K562 (cell line): ENCODE measurements at regions not wholly inside any gene's neighbourhood (a gene's known extent, or its start where the extent isn't known, plus 50 kb on each side); places are given as distances from the start of the nearest gene placed in this dataset.

Source experiments
- ATAC-seq: fragments of 200-7000 bp; cut with Tn5 transposase; 3 replicates; pipeline ENCODE4 v1.9.1; 2020; ENCODE audit warnings: moderate library complexity
- BruUV-seq: library from RNA; stranded (reverse); fragments of 400-500 nt; replicated peaks from 2 replicates; lab custom pipeline; 2021; lab: Mats Ljungman, UMichigan
- CTCF ChIA-PET: fragments of 300-600 bp; formaldehyde crosslinking; extraction: SDS; loops from one replicate; lab custom pipeline; 2021; ENCODE audit warnings: low intra/inter-chr PET ratio; lab: Yijun Ruan, JAX
- POLR2A ChIA-PET: fragments of 300-600, 350-650 bp; sonication (Branson Sonifier 250); formaldehyde crosslinking; extraction: SDS; loops from one replicate; lab custom pipeline; 2021; ENCODE audit warnings: antibody characterized with exemption, inconsistent platforms; lab: Yijun Ruan, JAX
- DNase-seq, 4 experiments: peaks; one replicate each; pipeline versions ENCODE4 v3.0.0 to v3.0.0-alpha.2; 2011 to 2018; ENCODE audit warnings: low spot score in 3 of 4, mixed read lengths in 3 of 4; ENCODE audit errors: extremely low read depth in 1 of 4
- FAIRE-seq: peaks from 2 replicates; lab custom pipeline; 2011; peaks lifted over from hg19 to GRCh38; lab: Jason Lieb, UNC
- H2AFZ ChIP-seq: 2 replicates; pipeline ENCODE4 v1.6.0; 2011; ENCODE audit warnings: low read depth, low read length, control low read depth, inconsistent platforms
- H3K27ac ChIP-seq: fragments of 200-600 bp; 3 replicates; pipeline ENCODE4 v1.8.0; 2011; ENCODE audit warnings: low read depth, mild to moderate bottlenecking, control low read depth, inconsistent platforms, low read length, moderate library complexity, mixed read lengths; ENCODE audit errors: extremely low read depth
- H3K27me3 ChIP-seq, 2 experiments: fragments of 300-600 bp in 1 of 2; 2 replicates in 1 of 2; 3 replicates in 1 of 2; pipeline versions ENCODE4 v1.6.0 to v1.8.0; 2011; ENCODE audit warnings: inconsistent platforms in 2 of 2, low read length in 2 of 2, mild to moderate bottlenecking in 1 of 2, mixed read lengths in 1 of 2, moderate library complexity in 1 of 2; ENCODE audit not compliant: control insufficient read depth in 2 of 2, insufficient read depth in 2 of 2
- H3K36me3 ChIP-seq: fragments of 300-600 bp; 3 replicates; pipeline ENCODE4 v1.8.0; 2011; ENCODE audit warnings: mild to moderate bottlenecking, low read length, inconsistent platforms; ENCODE audit not compliant: control insufficient read depth, insufficient read depth
- H3K4me1 ChIP-seq, 2 experiments: fragments of 200-600 bp in 1 of 2; replicated peaks in 1 of 2; 2 replicates in 1 of 2; 3 replicates in 1 of 2; pipeline versions ENCODE4 v1.5.1 to v1.8.0; 2011; ENCODE audit warnings: inconsistent platforms in 2 of 2, low read length in 2 of 2, mild to moderate bottlenecking in 1 of 2, mixed read lengths in 1 of 2, moderate library complexity in 1 of 2; ENCODE audit not compliant: control insufficient read depth in 2 of 2, insufficient read depth in 2 of 2
- H3K4me2 ChIP-seq: 2 replicates; pipeline ENCODE4 v1.6.1; 2011; ENCODE audit warnings: low read length, control low read depth, inconsistent platforms, mixed read lengths; ENCODE audit not compliant: insufficient read depth
- H3K4me3 ChIP-seq: fragments of 200-600 bp; sonication (generic), shearing (Covaris generic); 2 replicates; pipeline ENCODE4 v1.5.1; 2016; ENCODE audit warnings: control low read depth, inconsistent platforms
- H3K79me2 ChIP-seq: fragments of 200-600 bp; 3 replicates; pipeline ENCODE4 v1.8.0; 2011; ENCODE audit warnings: low read length, inconsistent platforms; ENCODE audit not compliant: control insufficient read depth, insufficient read depth
- H3K9ac ChIP-seq, 2 experiments: 2 replicates each; pipeline versions ENCODE4 v1.6.0 to v1.6.1; 2011; ENCODE audit warnings: low read depth in 2 of 2, low read length in 2 of 2, control low read depth in 1 of 2, inconsistent platforms in 1 of 2, mild to moderate bottlenecking in 1 of 2, mixed read lengths in 1 of 2; ENCODE audit not compliant: insufficient read depth in 1 of 2
- H3K9me1 ChIP-seq: one replicate; pipeline ENCODE4 v1.6.0; 2011; ENCODE audit warnings: inconsistent platforms, mild to moderate bottlenecking, low read length, moderate library complexity; ENCODE audit not compliant: control insufficient read depth, insufficient read depth
- H3K9me3 ChIP-seq: replicated peaks from 2 replicates; pipeline ENCODE4 v1.5.1; 2011; ENCODE audit warnings: low read depth, low read length, inconsistent platforms; ENCODE audit not compliant: control insufficient read depth, insufficient read depth
- H4K20me1 ChIP-seq: replicated peaks from 2 replicates; pipeline ENCODE4 v1.6.1; 2011; ENCODE audit warnings: low read length, inconsistent platforms, mixed read lengths; ENCODE audit not compliant: control insufficient read depth, insufficient read depth
- CBX5 ChIP-seq: IDR thresholded peaks from 2 replicates; pipeline ENCODE4 v1.6.1; 2014; ENCODE audit warnings: low read depth, borderline replicate concordance
- DEAF1 ChIP-seq: fragments of 450-650 bp; formaldehyde crosslinking; IDR thresholded peaks from 2 replicates; pipeline ENCODE4 v1.4.0; 2020; ENCODE audit warnings: mild to moderate bottlenecking, moderate library complexity
- HES1 ChIP-seq: fragments of 450-650 bp; IDR thresholded peaks from 2 replicates; pipeline ENCODE4 v1.6.1; 2016; ENCODE audit warnings: low read depth, mild to moderate bottlenecking, moderate library complexity
- HNRNPLL ChIP-seq: fragments of 200-400 bp; formaldehyde crosslinking; IDR thresholded peaks from 2 replicates; pipeline ENCODE4 v1.6.1; 2017; ENCODE audit warnings: low read length, low read depth, mild to moderate bottlenecking; ENCODE audit not compliant: poor library complexity, severe bottlenecking
- LARP7 ChIP-seq: fragments of 450-650 bp; IDR thresholded peaks from 2 replicates; pipeline ENCODE4 v1.6.1; 2016
- MAX ChIP-seq: sonication (generic); formaldehyde crosslinking; IDR thresholded peaks from 2 replicates; pipeline ENCODE4 v1.9.0; 2022; ENCODE audit warnings: mild to moderate bottlenecking, missing genetic modification reagents
- SNIP1 ChIP-seq: fragments of 450-650 bp; IDR thresholded peaks from 2 replicates; pipeline ENCODE4 v1.7.1; 2017; ENCODE audit warnings: low read depth, mild to moderate bottlenecking
- XRCC3 ChIP-seq: fragments of 450-650 bp; IDR thresholded peaks from 2 replicates; pipeline ENCODE4 v1.6.1; 2017; ENCODE audit warnings: mild to moderate bottlenecking, moderate library complexity
- ZBTB7A ChIP-seq: IDR thresholded peaks from 2 replicates; pipeline ENCODE4 v1.6.1; 2011; ENCODE audit warnings: low read depth, mild to moderate bottlenecking, low read length, moderate library complexity, borderline replicate concordance; ENCODE audit not compliant: control insufficient read depth
- ZFP91 ChIP-seq: sonication (generic); formaldehyde crosslinking; IDR thresholded peaks from 2 replicates; pipeline ENCODE4 v1.8.0; 2022; ENCODE audit warnings: mild to moderate bottlenecking, missing genetic modification reagents
- ZNF146 ChIP-seq: IDR thresholded peaks from one replicate; pipeline ENCODE4 v1.6.1; 2018; ENCODE audit warnings: missing compliant biosample characterization; ENCODE audit not compliant: unreplicated experiment
- ZNF408 ChIP-seq: fragments of 250-450 bp; sonication (Bioruptor Pico); IDR thresholded peaks from 2 replicates; pipeline ENCODE4 v1.4.0; 2020; ENCODE audit warnings: low read depth, mild to moderate bottlenecking, moderate library complexity
- ZSCAN29 ChIP-seq: fragments of 450-650 bp; IDR thresholded peaks from 2 replicates; pipeline ENCODE4 v1.6.1; 2017
- WGBS: fragments of 100-300 bp; shearing (Covaris generic); methylation state at CpG from one replicate; pipeline ENCODE4 v1.1.6; 2016; ENCODE audit warnings: low coverage, mixed read lengths; ENCODE audit not compliant: insufficient coverage; ENCODE audit errors: missing lambda C conversion rate; 5-methylcytosine and 5-hydroxymethylcytosine counted together
- in situ Hi-C: fragments of 300-500 bp; cut with MboI; formaldehyde crosslinking; loops from 4 replicates; pipeline ENCODE4 v1.15.0; 2018; ENCODE audit warnings: inconsistent platforms, mixed read lengths
- intact Hi-C: fragments of 100-400 bp; cut with micrococcal nuclease; formaldehyde crosslinking; loops from 2 replicates; pipeline ENCODE4 v1.14.2; 2022
- TF ChIP-seq, protein P1 (sequence below): fragments of 450-650 bp; formaldehyde crosslinking; IDR thresholded peaks from 2 replicates; pipeline ENCODE4 v1.4.0; 2022; ENCODE audit warnings: missing genetic modification characterization
- TF ChIP-seq, protein P2 (sequence below): fragments of 450-650 bp; formaldehyde crosslinking; conservative IDR thresholded peaks from 2 replicates; pipeline ENCODE4 v1.4.0; 2022; ENCODE audit warnings: mild to moderate bottlenecking, missing genetic modification characterization

DNA sequence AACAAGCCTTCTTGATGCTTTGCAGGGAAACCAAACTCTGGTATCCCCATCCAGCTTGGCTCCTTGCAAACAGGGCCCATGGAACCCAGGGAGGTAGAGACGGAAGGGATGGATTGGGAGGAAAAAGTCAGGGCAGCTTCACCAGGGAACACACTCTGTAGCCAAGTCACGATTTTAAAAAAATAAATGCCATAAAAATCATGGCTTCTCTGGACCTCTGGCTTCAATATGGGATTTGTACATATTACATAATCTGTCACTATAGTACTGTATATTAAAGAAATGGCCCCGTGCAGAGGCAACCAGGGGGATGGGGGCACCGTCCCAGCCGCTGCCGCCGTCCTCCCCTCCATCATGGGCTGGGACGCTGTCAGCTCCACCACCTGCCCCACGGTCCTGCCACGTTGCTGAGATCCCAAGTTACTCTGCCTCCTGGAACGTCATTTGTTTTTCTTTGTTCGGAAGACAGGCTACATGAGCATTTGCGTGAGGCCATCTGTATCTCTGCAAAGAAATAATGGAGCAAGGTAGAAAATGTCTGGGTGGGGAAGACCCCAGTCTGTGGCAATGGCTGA lies 313.3 kb downstream of the ZNF536 start (continued):
- TF ChIP-seq XRCC3, result no peak
- TF ChIP-seq MAX (CRISPR knock-in tag), result no peak
- no peak for TF ChIP-seq DEAF1 (CRISPR knock-in tag)
- TF ChIP-seq ZNF146 (CRISPR knock-in tag), result no peak
- TF ChIP-seq ZBTB7A, result no peak
- no peak for TF ChIP-seq ZSCAN29
- no peak for TF ChIP-seq ZNF408 (CRISPR knock-in tag)

DNA sequence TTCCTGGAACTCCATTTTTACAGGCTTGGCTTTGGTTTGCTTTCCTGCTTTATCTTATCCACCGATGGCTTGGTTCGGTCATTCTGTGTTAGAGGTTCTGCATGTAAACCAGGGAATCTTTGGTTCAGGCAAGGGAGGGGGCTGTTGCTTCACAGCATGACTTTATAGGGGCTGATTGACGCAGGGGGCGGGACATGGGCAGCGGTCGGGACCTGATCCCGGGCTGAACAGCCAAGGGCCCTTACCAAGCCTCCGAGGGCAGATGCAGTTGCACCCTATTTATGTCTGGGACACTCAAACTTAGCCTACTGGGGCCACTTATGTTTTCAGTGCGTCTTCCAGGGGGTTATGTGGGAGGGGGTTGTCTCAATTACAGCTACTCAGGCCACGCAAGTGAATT lies 312.4 kb downstream of the ZNF536 start:
- Histone ChIP-seq H3K9me3 (no peaks in the 10 kb centered on the region), H3K4me1 (peaks cover 0 to 3% of the 10 kb centered on the region in 2 experiments; a peak in 2 of 5 replicates), H2AFZ (no peak overlapping the region), H3K36me3 (no peaks in the 10 kb centered on the region), H3K27ac (no peak overlapping the region), H4K20me1 (peaks cover 4% of the 10 kb centered on the region; the same call in 1 of the 2 replicates), H3K9ac (no peak overlapping the region), H3K79me2 (no peaks in the 10 kb centered on the region), H3K4me2 (no peak overlapping the region), H3K27me3 (peaks cover 9 to 45% of the 10 kb centered on the region in 2 experiments; a peak in 4 of 5 replicates), H3K4me3 (no peak overlapping the region), H3K9me1 (no peaks in the 10 kb centered on the region)
- DNase-seq (no peak), FAIRE-seq (no peak), ATAC-seq (no peak)
- intact Hi-C loops, result no loop called here
- CTCF ChIA-PET, result no interaction called here
- in situ Hi-C loops, result loop anchor here (10.0 kb wide), 1 partner anchor 1540 kb away; no protein-coding TSS in a partner anchor
- 3% methylated on average over 10 of the region's 10 CpGs for WGBS
- POLR2A ChIA-PET, result interaction anchor here (0.6 kb wide), 1 partner anchor 165 kb away, joined by 5 read pairs; no protein-coding TSS in a partner anchor
- no TSS peak for BruUV-seq
- TF ChIP-seq LARP7 (no peak), HES1 (no peak), ZFP91 (CRISPR knock-in tag) (no peak), SNIP1 (no peak), CBX5 (no peak), HNRNPLL (no peak)
- TF ChIP-seq, protein P1, sequence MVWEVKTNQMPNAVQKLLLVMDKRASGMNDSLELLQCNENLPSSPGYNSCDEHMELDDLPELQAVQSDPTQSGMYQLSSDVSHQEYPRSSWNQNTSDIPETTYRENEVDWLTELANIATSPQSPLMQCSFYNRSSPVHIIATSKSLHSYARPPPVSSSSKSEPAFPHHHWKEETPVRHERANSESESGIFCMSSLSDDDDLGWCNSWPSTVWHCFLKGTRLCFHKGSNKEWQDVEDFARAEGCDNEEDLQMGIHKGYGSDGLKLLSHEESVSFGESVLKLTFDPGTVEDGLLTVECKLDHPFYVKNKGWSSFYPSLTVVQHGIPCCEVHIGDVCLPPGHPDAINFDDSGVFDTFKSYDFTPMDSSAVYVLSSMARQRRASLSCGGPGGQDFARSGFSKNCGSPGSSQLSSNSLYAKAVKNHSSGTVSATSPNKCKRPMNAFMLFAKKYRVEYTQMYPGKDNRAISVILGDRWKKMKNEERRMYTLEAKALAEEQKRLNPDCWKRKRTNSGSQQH (CRISPR knock-in tag), result no peak
- TF ChIP-seq, protein P2, sequence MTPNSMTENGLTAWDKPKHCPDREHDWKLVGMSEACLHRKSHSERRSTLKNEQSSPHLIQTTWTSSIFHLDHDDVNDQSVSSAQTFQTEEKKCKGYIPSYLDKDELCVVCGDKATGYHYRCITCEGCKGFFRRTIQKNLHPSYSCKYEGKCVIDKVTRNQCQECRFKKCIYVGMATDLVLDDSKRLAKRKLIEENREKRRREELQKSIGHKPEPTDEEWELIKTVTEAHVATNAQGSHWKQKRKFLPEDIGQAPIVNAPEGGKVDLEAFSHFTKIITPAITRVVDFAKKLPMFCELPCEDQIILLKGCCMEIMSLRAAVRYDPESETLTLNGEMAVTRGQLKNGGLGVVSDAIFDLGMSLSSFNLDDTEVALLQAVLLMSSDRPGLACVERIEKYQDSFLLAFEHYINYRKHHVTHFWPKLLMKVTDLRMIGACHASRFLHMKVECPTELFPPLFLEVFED (CRISPR knock-in tag), result no peak
